ENCODE measurements at regions not wholly inside any gene's neighbourhood (a gene's known extent, or its start where the extent isn't known, plus 50 kb on each side); places are given as distances from the start of the nearest gene placed in this dataset.

- H3K4me3 ChIP-seq (ENCODE audit: low read depth, low read length): no peak overlapping the region
- DNase-seq (ENCODE audit: low read depth): no peak
- TF ChIP-seq POLR2A (IDR thresholded peaks at IDR 0.05; ENCODE audit: extremely low read depth, insufficient read length): no peak
- TF ChIP-seq CTCF (IDR thresholded peaks at IDR 0.05; ENCODE audit: low read depth, low read length): no peak
- no peak for TF ChIP-seq MAX (IDR thresholded peaks at IDR 0.05; ENCODE audit: low read depth, low read length)
- no peak for TF ChIP-seq MYC (IDR thresholded peaks at IDR 0.05; ENCODE audit: low read depth, low read length)
Measured at GRCh38 chr5:167271081-167271480, 1020.4 kb upstream of the WWC1 start.

- TF ChIP-seq MAX (IDR thresholded peaks at IDR 0.05; ENCODE audit: low read depth, low read length) (no peak), POLR2A (IDR thresholded peaks at IDR 0.05; ENCODE audit: extremely low read depth, insufficient read length) (no peak), CTCF (IDR thresholded peaks at IDR 0.05; ENCODE audit: low read depth, low read length) (no peak), MYC (IDR thresholded peaks at IDR 0.05; ENCODE audit: low read depth, low read length) (no peak)
- no peak for DNase-seq (ENCODE audit: low read depth)
Measured at GRCh38 chr5:167271511-167271910, 1019.9 kb upstream of the WWC1 start.

GRCh38 chr5:167280111-167280510 is 1011.3 kb upstream of the WWC1 start:
- DNase-seq (ENCODE audit: low read depth): no peak
- no peak overlapping the region for H3K4me3 ChIP-seq (ENCODE audit: low read depth, low read length)
- TF ChIP-seq CTCF (IDR thresholded peaks at IDR 0.05; ENCODE audit: low read depth, low read length): no peak
- no peak for TF ChIP-seq POLR2A (IDR thresholded peaks at IDR 0.05; ENCODE audit: extremely low read depth, insufficient read length)
- no peak for TF ChIP-seq MYC (IDR thresholded peaks at IDR 0.05; ENCODE audit: low read depth, low read length)
- no peak for TF ChIP-seq MAX (IDR thresholded peaks at IDR 0.05; ENCODE audit: low read depth, low read length)

More at GRCh38 chr5:167271511-167271910, 1019.9 kb upstream of the WWC1 start:
- H3K4me3 ChIP-seq (ENCODE audit: low read depth, low read length): no peak overlapping the region

GRCh38 chr5:167281925-167282324 is 1009.5 kb upstream of the WWC1 start:
- no peak for TF ChIP-seq POLR2A (IDR thresholded peaks at IDR 0.05; ENCODE audit: extremely low read depth, insufficient read length)
- TF ChIP-seq MAX (IDR thresholded peaks at IDR 0.05; ENCODE audit: low read depth, low read length): no peak
- TF ChIP-seq MYC (IDR thresholded peaks at IDR 0.05; ENCODE audit: low read depth, low read length): no peak
- TF ChIP-seq CTCF (IDR thresholded peaks at IDR 0.05; ENCODE audit: low read depth, low read length): no peak
- DNase-seq (ENCODE audit: low read depth): no peak
- no peak overlapping the region for H3K4me3 ChIP-seq (ENCODE audit: low read depth, low read length)

GRCh38 chr5:167283691-167284090 is 1007.8 kb upstream of the WWC1 start:
- DNase-seq (ENCODE audit: low read depth): no peak
- TF ChIP-seq MAX (IDR thresholded peaks at IDR 0.05; ENCODE audit: low read depth, low read length) (no peak), CTCF (IDR thresholded peaks at IDR 0.05; ENCODE audit: low read depth, low read length) (no peak), POLR2A (IDR thresholded peaks at IDR 0.05; ENCODE audit: extremely low read depth, insufficient read length) (no peak), MYC (IDR thresholded peaks at IDR 0.05; ENCODE audit: low read depth, low read length) (no peak)
- no peak overlapping the region for H3K4me3 ChIP-seq (ENCODE audit: low read depth, low read length)

All from NB4 (cell line).